ENCODE measurements at regions not wholly inside any gene's neighbourhood (a gene's known extent, or its start where the extent isn't known, plus 50 kb on each side); places are given as distances from the start of the nearest gene placed in this dataset.

DNA sequence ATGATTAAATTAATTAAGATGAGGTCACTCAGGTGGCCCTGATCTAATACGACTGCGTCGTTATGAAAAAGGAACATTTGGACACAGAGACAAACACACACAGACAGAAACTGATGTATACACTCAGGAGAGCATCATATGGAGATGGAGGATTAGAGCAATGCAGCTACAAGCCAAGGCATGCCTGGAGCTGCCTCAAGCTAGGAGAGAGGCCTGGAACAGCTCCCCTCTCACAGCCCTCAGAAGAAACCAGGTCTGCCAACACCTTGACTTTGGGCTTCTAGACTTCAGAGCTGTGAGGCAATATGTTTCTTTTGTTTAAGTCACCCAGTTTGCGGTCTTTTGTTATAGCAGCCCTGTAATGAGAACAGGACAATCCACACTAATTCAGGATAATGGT is 318.9 kb downstream of the HS3ST3B1 start:
- in situ Hi-C loops (cut with MboI; ENCODE audit: low sequenced_read_pairs), result no loop called here
- DNase-seq (ENCODE audit: low spot score in 2 of 2), result no peak

DNA sequence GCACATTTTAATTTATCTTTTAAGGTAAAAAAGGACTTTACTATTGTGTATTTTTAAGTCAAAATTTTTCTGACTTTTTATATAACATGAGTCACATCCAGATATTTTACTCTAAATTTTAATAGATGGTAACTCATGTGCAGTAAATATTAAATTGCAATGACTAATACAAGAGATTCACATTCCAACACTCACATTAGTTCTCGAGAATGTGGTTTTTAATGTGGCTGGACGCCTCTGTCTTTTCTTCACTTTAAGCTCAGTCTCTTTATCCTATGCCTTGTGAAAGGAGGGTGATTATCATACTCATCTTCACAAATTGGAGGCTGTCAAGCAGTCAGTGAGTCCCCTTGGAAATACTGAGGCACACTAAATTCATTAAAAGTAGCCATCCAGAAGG is 315.6 kb downstream of the HS3ST3B1 start:
- in situ Hi-C loops (cut with MboI; ENCODE audit: low sequenced_read_pairs), result no loop called here
- no peaks in the 10 kb centered on the region for H3K9me3 ChIP-seq

More for the DNA sequence above, 318.9 kb downstream of the HS3ST3B1 start:
- Histone ChIP-seq H3K4me3 (no peak overlapping the region), H3K4me1 (no peaks in the 10 kb centered on the region), H3K27me3 (ENCODE audit: low read depth) (no peaks in the 10 kb centered on the region), H3K36me3 (replicated peaks) (no peaks in the 10 kb centered on the region), H3K9me3 (no peaks in the 10 kb centered on the region; the same call in 1 of the 2 replicates)

DNA sequence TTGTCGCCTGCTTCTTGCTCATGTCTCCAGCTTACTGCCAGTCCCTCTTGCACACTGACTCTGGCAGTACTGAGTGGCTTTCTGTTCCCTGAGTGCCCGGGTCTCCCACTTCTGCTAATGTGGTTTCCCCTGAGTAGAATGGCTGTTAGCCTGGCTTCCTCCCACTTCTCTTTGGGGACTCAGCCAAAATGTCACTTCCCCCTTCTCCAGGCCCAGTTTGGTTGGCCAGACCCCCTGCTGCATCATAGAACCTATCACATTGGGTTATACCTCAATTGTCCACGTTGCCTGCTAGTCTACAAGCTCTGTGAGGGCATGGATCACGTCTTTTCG is 304.4 kb downstream of the HS3ST3B1 start:
- in situ Hi-C loops (cut with MboI; ENCODE audit: low sequenced_read_pairs), result no loop called here

More for the DNA sequence above, 315.6 kb downstream of the HS3ST3B1 start:
- no peak for DNase-seq (ENCODE audit: low spot score in 2 of 2)
- no peaks in the 10 kb centered on the region for H3K36me3 ChIP-seq (replicated peaks)
- no peak overlapping the region for H3K4me3 ChIP-seq
- no peaks in the 10 kb centered on the region for H3K27me3 ChIP-seq (ENCODE audit: low read depth)
- H3K4me1 ChIP-seq, result no peaks in the 10 kb centered on the region

GRCh38 chr17:14604591-14605266 is 303.8 kb downstream of the HS3ST3B1 start:
- Histone ChIP-seq H3K4me3 (no peak overlapping the region), H3K4me1 (no peaks in the 10 kb centered on the region), H3K36me3 (replicated peaks) (no peaks in the 10 kb centered on the region), H3K9me3 (no peaks in the 10 kb centered on the region), H3K27me3 (ENCODE audit: low read depth) (no peaks in the 10 kb centered on the region)
- in situ Hi-C loops (cut with MboI; ENCODE audit: low sequenced_read_pairs), result no loop called here
- no peak for DNase-seq (ENCODE audit: low spot score in 2 of 2)

More for the DNA sequence above, 304.4 kb downstream of the HS3ST3B1 start:
- H3K4me1 ChIP-seq, result no peaks in the 10 kb centered on the region
- no peaks in the 10 kb centered on the region for H3K27me3 ChIP-seq (ENCODE audit: low read depth)
- H3K36me3 ChIP-seq (replicated peaks), result no peaks in the 10 kb centered on the region
- no peak for DNase-seq (ENCODE audit: low spot score in 2 of 2)
- no peaks in the 10 kb centered on the region for H3K9me3 ChIP-seq
- H3K4me3 ChIP-seq, result no peak overlapping the region

GRCh38 chr17:14596224-14596623 is 295.3 kb downstream of the HS3ST3B1 start:
- no peak for DNase-seq (ENCODE audit: low spot score in 2 of 2)
- Histone ChIP-seq H3K27me3 (ENCODE audit: low read depth) (no peaks in the 10 kb centered on the region), H3K4me3 (no peak overlapping the region), H3K4me1 (no peaks in the 10 kb centered on the region), H3K36me3 (replicated peaks) (no peaks in the 10 kb centered on the region), H3K9me3 (0 out of 2 replicates have a peak, but pooled peaks cover 2% of the 10 kb centered on the region)
- in situ Hi-C loops (cut with MboI; ENCODE audit: low sequenced_read_pairs), result no loop called here

GRCh38 chr17:14595656-14596055 is 294.8 kb downstream of the HS3ST3B1 start:
- Histone ChIP-seq H3K36me3 (replicated peaks) (no peaks in the 10 kb centered on the region), H3K9me3 (0 out of 2 replicates have a peak, but pooled peaks cover 2% of the 10 kb centered on the region), H3K27me3 (ENCODE audit: low read depth) (no peaks in the 10 kb centered on the region), H3K4me3 (no peak overlapping the region), H3K4me1 (no peaks in the 10 kb centered on the region)
- in situ Hi-C loops (cut with MboI; ENCODE audit: low sequenced_read_pairs), result no loop called here
- DNase-seq (ENCODE audit: low spot score in 2 of 2), result no peak

DNA sequence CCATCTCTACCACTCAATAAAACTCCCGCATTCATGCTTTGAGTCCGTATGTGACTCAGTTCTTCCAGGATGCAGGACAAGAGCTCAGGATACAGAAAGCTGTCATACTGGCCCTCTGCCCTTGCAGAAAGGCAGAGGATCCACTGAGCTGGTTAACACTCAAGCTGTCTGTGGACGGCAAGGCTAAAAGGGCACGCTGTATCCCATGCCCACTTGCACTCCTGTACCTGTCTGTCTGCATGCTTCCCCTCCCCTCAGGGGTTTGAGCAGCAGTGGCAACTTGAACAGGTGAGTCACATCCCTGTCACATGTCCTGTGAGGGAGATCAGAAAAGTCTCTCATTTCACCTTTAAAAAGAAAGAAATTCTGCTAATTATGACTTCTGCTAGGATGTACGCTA is 293.8 kb downstream of the HS3ST3B1 start:
- Histone ChIP-seq H3K27me3 (ENCODE audit: low read depth) (no peaks in the 10 kb centered on the region), H3K4me1 (no peaks in the 10 kb centered on the region), H3K9me3 (0 out of 2 replicates have a peak, but pooled peaks cover 2% of the 10 kb centered on the region), H3K36me3 (replicated peaks) (no peaks in the 10 kb centered on the region), H3K4me3 (no peak overlapping the region)
- in situ Hi-C loops (cut with MboI; ENCODE audit: low sequenced_read_pairs), result no loop called here
- no peak for DNase-seq (ENCODE audit: low spot score in 2 of 2)

DNA sequence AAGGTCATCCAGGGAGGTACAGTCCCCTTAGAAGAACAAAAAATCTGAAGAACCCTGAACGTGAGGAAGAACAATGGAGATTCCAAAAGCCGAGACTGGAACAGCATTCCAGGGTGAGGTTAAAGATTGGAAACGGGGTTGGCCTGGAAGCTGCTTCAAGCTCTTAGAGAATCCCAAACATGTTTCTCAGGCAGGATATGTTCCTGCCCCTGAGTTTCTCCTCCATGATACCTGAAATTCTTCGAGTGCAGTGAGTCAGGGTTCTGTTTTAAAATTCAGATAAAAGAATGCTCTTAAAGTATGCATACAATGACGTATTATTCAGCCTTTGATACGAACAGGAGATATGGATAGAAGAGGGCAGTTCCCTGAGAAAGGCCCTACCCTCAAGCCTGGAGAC is 293.1 kb downstream of the HS3ST3B1 start:
- in situ Hi-C loops (cut with MboI; ENCODE audit: low sequenced_read_pairs), result no loop called here
- Histone ChIP-seq H3K4me1 (no peaks in the 10 kb centered on the region), H3K36me3 (replicated peaks) (no peaks in the 10 kb centered on the region), H3K9me3 (no peaks in the 10 kb centered on the region), H3K4me3 (no peak overlapping the region), H3K27me3 (ENCODE audit: low read depth) (no peaks in the 10 kb centered on the region)
- DNase-seq (ENCODE audit: low spot score in 2 of 2), result no peak

DNA sequence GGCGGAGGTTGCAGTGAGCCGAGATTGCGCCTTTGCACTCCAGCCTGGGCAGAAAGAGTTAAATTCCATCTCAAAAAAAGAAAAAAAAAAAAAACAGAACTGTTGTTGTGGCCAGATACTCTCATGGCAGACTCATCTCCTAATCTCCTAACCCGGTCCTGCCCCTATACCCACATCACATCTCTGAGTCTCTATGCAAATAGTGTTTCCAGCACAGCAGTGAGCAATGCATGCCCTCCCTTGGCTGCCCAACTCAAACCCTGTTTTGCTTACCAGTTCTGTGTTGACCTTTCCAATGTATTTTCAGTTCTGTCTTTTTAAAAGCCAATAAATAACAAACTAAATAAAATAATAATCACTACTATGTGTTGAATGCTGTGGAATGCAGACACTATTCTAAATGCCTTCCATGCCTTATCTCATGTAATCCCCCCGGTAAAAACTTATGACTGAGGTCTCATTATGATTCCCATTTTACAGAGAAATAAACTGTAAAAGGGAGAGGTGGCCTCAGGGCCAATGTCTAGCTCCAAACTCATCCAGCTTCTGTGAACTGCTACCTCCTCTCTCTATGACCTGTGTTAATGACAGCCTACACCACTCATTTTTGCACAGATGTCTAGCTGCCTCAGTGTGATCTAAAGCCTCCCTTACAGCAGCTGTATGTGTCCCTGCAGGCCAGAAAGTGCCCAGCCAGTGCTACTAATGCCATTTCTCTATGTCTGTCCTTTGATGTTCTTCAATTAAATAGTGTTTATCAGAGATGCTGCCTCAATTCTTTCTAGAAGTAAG is 289.8 kb downstream of the HS3ST3B1 start:
- Histone ChIP-seq H3K9me3 (no peaks in the 10 kb centered on the region), H3K36me3 (replicated peaks) (no peaks in the 10 kb centered on the region), H3K4me3 (no peak overlapping the region), H3K4me1 (no peaks in the 10 kb centered on the region), H3K27me3 (ENCODE audit: low read depth) (no peaks in the 10 kb centered on the region)
- in situ Hi-C loops (cut with MboI; ENCODE audit: low sequenced_read_pairs), result no loop called here
- no peak for DNase-seq (ENCODE audit: low spot score in 2 of 2)

GRCh38 chr17:14585099-14585498 is 284.2 kb downstream of the HS3ST3B1 start:
- in situ Hi-C loops (cut with MboI; ENCODE audit: low sequenced_read_pairs), result no loop called here

DNA sequence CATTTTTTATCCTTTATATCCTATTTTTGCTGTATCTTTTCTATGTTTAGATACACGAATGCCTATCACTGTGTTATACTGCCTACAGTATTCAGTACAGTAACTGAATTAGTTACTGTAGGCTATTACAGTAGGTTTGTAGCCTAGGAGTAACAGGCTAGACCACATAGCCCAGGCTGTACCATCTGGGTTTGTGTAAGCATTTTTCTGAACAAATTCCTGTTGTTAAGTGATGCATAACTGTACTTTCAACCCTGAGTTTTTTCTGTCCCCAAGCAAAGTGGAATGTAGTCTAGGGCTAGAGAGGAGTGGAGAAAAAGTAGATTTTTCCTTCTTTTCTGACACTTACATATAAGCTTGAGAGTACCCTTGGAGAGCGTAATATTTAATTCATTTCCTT is 282.1 kb downstream of the HS3ST3B1 start:
- no peak for DNase-seq (ENCODE audit: low spot score in 2 of 2)
- H3K27me3 ChIP-seq (ENCODE audit: low read depth), result no peaks in the 10 kb centered on the region
- H3K4me1 ChIP-seq, result no peaks in the 10 kb centered on the region
- in situ Hi-C loops (cut with MboI; ENCODE audit: low sequenced_read_pairs), result no loop called here
- no peak overlapping the region for H3K4me3 ChIP-seq
- H3K36me3 ChIP-seq (replicated peaks), result no peaks in the 10 kb centered on the region
- peaks cover 2% of the 10 kb centered on the region; the same call in 1 of the 2 replicates for H3K9me3 ChIP-seq

More at GRCh38 chr17:14585099-14585498, 284.2 kb downstream of the HS3ST3B1 start:
- Histone ChIP-seq H3K4me1 (no peaks in the 10 kb centered on the region), H3K4me3 (no peak overlapping the region), H3K27me3 (ENCODE audit: low read depth) (no peaks in the 10 kb centered on the region), H3K9me3 (peaks cover 2% of the 10 kb centered on the region; the same call in 1 of the 2 replicates), H3K36me3 (replicated peaks) (no peaks in the 10 kb centered on the region)
- DNase-seq (ENCODE audit: low spot score in 2 of 2), result no peak

GRCh38 chr17:14581186-14581830 is 280.4 kb downstream of the HS3ST3B1 start:
- no peak for DNase-seq (ENCODE audit: low spot score in 2 of 2)
- H3K4me3 ChIP-seq, result no peak overlapping the region
- no peaks in the 10 kb centered on the region for H3K36me3 ChIP-seq (replicated peaks)
- no peaks in the 10 kb centered on the region for H3K4me1 ChIP-seq
- in situ Hi-C loops (cut with MboI; ENCODE audit: low sequenced_read_pairs), result no loop called here
- H3K9me3 ChIP-seq, result peaks cover 2% of the 10 kb centered on the region; the same call in 1 of the 2 replicates
- no peaks in the 10 kb centered on the region for H3K27me3 ChIP-seq (ENCODE audit: low read depth)

DNA sequence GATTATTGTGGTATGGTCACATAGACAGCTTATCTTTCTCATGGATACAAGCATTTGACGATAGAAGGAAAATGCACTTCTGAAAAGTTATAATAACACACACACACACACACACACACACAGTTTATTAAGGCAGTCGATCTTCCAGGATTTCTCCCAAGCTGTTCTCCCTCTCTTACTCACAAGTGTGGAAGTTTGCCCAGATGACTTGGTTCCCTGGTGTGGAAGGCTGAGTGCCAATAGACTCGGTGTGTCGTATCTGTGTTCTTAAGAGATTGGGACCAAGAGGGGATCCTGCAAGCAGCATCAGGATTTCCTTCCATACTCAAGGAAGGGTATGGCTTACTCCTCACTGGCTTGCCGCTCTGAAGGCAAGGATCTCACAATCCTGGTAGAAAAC is 279.6 kb downstream of the HS3ST3B1 start:
- Histone ChIP-seq H3K4me3 (no peak overlapping the region), H3K27me3 (ENCODE audit: low read depth) (no peaks in the 10 kb centered on the region), H3K4me1 (no peaks in the 10 kb centered on the region), H3K36me3 (replicated peaks) (no peaks in the 10 kb centered on the region), H3K9me3 (peaks cover 2% of the 10 kb centered on the region; the same call in 1 of the 2 replicates)
- in situ Hi-C loops (cut with MboI; ENCODE audit: low sequenced_read_pairs), result no loop called here
- DNase-seq (ENCODE audit: low spot score in 2 of 2), result no peak

- no peaks in the 10 kb centered on the region for H3K36me3 ChIP-seq (replicated peaks)
- no peak for DNase-seq (ENCODE audit: low spot score in 2 of 2)
- H3K9me3 ChIP-seq, result peaks cover under 1% of the 10 kb centered on the region; the same call in 1 of the 2 replicates
- H3K27me3 ChIP-seq (ENCODE audit: low read depth), result no peaks in the 10 kb centered on the region
- in situ Hi-C loops (cut with MboI; ENCODE audit: low sequenced_read_pairs), result no loop called here
- no peaks in the 10 kb centered on the region for H3K4me1 ChIP-seq
- no peak overlapping the region for H3K4me3 ChIP-seq
These were observed 278.8 kb downstream of the HS3ST3B1 start for GRCh38 chr17:14579716-14580115.
